ENCODE measurements at regions not wholly inside any gene's neighbourhood (a gene's known extent, or its start where the extent isn't known, plus 50 kb on each side); places are given as distances from the start of the nearest gene placed in this dataset.

GRCh38 chr2:226411727-226412360 lies 387.8 kb downstream of the IRS1 start (continued):
- TF ChIP-seq, protein P1, sequence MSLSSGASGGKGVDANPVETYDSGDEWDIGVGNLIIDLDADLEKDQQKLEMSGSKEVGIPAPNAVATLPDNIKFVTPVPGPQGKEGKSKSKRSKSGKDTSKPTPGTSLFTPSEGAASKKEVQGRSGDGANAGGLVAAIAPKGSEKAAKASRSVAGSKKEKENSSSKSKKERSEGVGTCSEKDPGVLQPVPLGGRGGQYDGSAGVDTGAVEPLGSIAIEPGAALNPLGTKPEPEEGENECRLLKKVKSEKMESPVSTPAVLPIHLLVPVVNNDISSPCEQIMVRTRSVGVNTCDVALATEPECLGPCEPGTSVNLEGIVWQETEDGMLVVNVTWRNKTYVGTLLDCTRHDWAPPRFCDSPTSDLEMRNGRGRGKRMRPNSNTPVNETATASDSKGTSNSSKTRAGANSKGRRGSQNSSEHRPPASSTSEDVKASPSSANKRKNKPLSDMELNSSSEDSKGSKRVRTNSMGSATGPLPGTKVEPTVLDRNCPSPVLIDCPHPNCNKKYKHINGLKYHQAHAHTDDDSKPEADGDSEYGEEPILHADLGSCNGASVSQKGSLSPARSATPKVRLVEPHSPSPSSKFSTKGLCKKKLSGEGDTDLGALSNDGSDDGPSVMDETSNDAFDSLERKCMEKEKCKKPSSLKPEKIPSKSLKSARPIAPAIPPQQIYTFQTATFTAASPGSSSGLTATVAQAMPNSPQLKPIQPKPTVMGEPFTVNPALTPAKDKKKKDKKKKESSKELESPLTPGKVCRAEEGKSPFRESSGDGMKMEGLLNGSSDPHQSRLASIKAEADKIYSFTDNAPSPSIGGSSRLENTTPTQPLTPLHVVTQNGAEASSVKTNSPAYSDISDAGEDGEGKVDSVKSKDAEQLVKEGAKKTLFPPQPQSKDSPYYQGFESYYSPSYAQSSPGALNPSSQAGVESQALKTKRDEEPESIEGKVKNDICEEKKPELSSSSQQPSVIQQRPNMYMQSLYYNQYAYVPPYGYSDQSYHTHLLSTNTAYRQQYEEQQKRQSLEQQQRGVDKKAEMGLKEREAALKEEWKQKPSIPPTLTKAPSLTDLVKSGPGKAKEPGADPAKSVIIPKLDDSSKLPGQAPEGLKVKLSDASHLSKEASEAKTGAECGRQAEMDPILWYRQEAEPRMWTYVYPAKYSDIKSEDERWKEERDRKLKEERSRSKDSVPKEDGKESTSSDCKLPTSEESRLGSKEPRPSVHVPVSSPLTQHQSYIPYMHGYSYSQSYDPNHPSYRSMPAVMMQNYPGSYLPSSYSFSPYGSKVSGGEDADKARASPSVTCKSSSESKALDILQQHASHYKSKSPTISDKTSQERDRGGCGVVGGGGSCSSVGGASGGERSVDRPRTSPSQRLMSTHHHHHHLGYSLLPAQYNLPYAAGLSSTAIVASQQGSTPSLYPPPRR (CRISPR knock-in tag; IDR thresholded peaks at IDR 0.05; ENCODE audit: borderline replicate concordance), result 0 out of 2 replicates have a peak, but pooled peaks have one; percentile 6
- peak; percentile 96 for TF ChIP-seq NCOA2 (CRISPR knock-in tag; IDR thresholded peaks at IDR 0.05)
- no peak for TF ChIP-seq NKX3-1 (CRISPR knock-in tag; IDR thresholded peaks at IDR 0.05)
- no peak for TF ChIP-seq FLYWCH1 (CRISPR knock-in tag; IDR thresholded peaks at IDR 0.05)
- TF ChIP-seq U2AF2 (IDR thresholded peaks at IDR 0.05; ENCODE audit: low read depth, low read length), result no peak
- TF ChIP-seq, protein P2, sequence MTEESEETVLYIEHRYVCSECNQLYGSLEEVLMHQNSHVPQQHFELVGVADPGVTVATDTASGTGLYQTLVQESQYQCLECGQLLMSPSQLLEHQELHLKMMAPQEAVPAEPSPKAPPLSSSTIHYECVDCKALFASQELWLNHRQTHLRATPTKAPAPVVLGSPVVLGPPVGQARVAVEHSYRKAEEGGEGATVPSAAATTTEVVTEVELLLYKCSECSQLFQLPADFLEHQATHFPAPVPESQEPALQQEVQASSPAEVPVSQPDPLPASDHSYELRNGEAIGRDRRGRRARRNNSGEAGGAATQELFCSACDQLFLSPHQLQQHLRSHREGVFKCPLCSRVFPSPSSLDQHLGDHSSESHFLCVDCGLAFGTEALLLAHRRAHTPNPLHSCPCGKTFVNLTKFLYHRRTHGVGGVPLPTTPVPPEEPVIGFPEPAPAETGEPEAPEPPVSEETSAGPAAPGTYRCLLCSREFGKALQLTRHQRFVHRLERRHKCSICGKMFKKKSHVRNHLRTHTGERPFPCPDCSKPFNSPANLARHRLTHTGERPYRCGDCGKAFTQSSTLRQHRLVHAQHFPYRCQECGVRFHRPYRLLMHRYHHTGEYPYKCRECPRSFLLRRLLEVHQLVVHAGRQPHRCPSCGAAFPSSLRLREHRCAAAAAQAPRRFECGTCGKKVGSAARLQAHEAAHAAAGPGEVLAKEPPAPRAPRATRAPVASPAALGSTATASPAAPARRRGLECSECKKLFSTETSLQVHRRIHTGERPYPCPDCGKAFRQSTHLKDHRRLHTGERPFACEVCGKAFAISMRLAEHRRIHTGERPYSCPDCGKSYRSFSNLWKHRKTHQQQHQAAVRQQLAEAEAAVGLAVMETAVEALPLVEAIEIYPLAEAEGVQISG (CRISPR knock-in tag; IDR thresholded peaks at IDR 0.05), result no peak
- no peak for TF ChIP-seq E2F1 (CRISPR knock-in tag; IDR thresholded peaks at IDR 0.05)
- TF ChIP-seq ZNF501 (CRISPR knock-in tag; IDR thresholded peaks at IDR 0.05), result no peak
- TF ChIP-seq ZSCAN12 (CRISPR knock-in tag; IDR thresholded peaks at IDR 0.05), result no peak
- TF ChIP-seq ZNF782 (CRISPR knock-in tag; IDR thresholded peaks at IDR 0.05; ENCODE audit: borderline replicate concordance), result no peak
- TF ChIP-seq PTBP1 (IDR thresholded peaks at IDR 0.05; ENCODE audit: low read depth, low read length, poor library complexity, severe bottlenecking), result no peak
- TF ChIP-seq ZSCAN22 (CRISPR knock-in tag; IDR thresholded peaks at IDR 0.05), result no peak
- no peak for TF ChIP-seq ZNF788 (CRISPR knock-in tag; IDR thresholded peaks at IDR 0.05; ENCODE audit: borderline replicate concordance)
- TF ChIP-seq, protein P3, sequence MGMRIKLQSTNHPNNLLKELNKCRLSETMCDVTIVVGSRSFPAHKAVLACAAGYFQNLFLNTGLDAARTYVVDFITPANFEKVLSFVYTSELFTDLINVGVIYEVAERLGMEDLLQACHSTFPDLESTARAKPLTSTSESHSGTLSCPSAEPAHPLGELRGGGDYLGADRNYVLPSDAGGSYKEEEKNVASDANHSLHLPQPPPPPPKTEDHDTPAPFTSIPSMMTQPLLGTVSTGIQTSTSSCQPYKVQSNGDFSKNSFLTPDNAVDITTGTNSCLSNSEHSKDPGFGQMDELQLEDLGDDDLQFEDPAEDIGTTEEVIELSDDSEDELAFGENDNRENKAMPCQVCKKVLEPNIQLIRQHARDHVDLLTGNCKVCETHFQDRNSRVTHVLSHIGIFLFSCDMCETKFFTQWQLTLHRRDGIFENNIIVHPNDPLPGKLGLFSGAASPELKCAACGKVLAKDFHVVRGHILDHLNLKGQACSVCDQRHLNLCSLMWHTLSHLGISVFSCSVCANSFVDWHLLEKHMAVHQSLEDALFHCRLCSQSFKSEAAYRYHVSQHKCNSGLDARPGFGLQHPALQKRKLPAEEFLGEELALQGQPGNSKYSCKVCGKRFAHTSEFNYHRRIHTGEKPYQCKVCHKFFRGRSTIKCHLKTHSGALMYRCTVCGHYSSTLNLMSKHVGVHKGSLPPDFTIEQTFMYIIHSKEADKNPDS (CRISPR knock-in tag; IDR thresholded peaks at IDR 0.05), result no peak
- no peak; the same call in 1 of the 2 replicates for TF ChIP-seq SIX1 (CRISPR knock-in tag; IDR thresholded peaks at IDR 0.05; ENCODE audit: borderline replicate concordance)
- TF ChIP-seq, protein P4, sequence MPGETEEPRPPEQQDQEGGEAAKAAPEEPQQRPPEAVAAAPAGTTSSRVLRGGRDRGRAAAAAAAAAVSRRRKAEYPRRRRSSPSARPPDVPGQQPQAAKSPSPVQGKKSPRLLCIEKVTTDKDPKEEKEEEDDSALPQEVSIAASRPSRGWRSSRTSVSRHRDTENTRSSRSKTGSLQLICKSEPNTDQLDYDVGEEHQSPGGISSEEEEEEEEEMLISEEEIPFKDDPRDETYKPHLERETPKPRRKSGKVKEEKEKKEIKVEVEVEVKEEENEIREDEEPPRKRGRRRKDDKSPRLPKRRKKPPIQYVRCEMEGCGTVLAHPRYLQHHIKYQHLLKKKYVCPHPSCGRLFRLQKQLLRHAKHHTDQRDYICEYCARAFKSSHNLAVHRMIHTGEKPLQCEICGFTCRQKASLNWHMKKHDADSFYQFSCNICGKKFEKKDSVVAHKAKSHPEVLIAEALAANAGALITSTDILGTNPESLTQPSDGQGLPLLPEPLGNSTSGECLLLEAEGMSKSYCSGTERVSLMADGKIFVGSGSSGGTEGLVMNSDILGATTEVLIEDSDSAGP (CRISPR knock-in tag; IDR thresholded peaks at IDR 0.05; ENCODE audit: borderline replicate concordance), result no peak
- TF ChIP-seq TCF7 (IDR thresholded peaks at IDR 0.05; ENCODE audit: low read depth), result peak; percentile 63
